Ascending aorta (tissue), 2 donors: ENCODE measurements at regions not wholly inside any gene's neighbourhood (a gene's known extent, or its start where the extent isn't known, plus 50 kb on each side); places are given as distances from the start of the nearest gene placed in this dataset.

Experiments used
- DNase-seq, 2 donors: peaks; one replicate each; pipeline ENCODE4 v3.0.0-alpha.2; 2019; ENCODE audit warnings: low spot score in 2 of 2
- H3K27ac ChIP-seq, 2 donors: fragments of 200-600 bp; sonication (generic); one replicate each; pipeline ENCODE4 v1.5.1; 2016 to 2017; ENCODE audit warnings: mild to moderate bottlenecking in 1 of 2
- H3K27me3 ChIP-seq: fragments of 200-600 bp; sonication (generic); one replicate; pipeline ENCODE4 v1.5.1; 2017
- H3K36me3 ChIP-seq, 2 donors: fragments of 200-600 bp; sonication (generic); one replicate each; pipeline ENCODE4 v1.5.1; 2016
- H3K4me1 ChIP-seq, 2 donors: fragments of 200-600 bp; sonication (generic); one replicate each; pipeline ENCODE4 v1.5.1; 2016 to 2017; ENCODE audit warnings: mild to moderate bottlenecking in 1 of 2
- H3K4me3 ChIP-seq, 2 donors: fragments of 200-600 bp; sonication (generic); one replicate each; pipeline ENCODE4 v1.5.1; 2016 to 2017; ENCODE audit warnings: mild to moderate bottlenecking in 1 of 2
- H3K9me3 ChIP-seq, 2 donors: fragments of 200-600 bp; sonication (generic); one replicate each; pipeline ENCODE4 v1.5.1; 2016
- CTCF ChIP-seq, 3 experiments: fragments of 200-600 bp in 2 of 3; fragments of 450-650 bp in 1 of 3; sonication (generic) in 2 of 3; IDR thresholded peaks; one replicate each; pipeline ENCODE4 v1.5.1; 2016 to 2019; ENCODE audit warnings: antibody characterized with exemption in 3 of 3, mild to moderate bottlenecking in 1 of 3, moderate library complexity in 1 of 3
- intact Hi-C: fragments of 100-400 bp; cut with DNase I; formaldehyde crosslinking; loops from one replicate; pipeline ENCODE4 v1.15.1; 2023

- intact Hi-C loops = no loop called here
- Histone ChIP-seq H3K9me3 (no peaks in the 10 kb centered on the region), H3K27ac (no peak overlapping the region), H3K4me3 (peak overlapping the region in 1 of 2 donors; percentile 22), H3K27me3 (no peaks in the 10 kb centered on the region), H3K36me3 (no peaks in the 10 kb centered on the region), H3K4me1 (no peaks in the 10 kb centered on the region)
- no peak for TF ChIP-seq CTCF (IDR thresholded peaks at IDR 0.05)
- peak in 1 of 2 donors; percentile 49 for DNase-seq
Observed at GRCh38 chr11:134762248-134763029, 350.4 kb upstream of the B3GAT1 start.

GRCh38 chr11:134761926-134762247 is 349.8 kb upstream of the B3GAT1 start:
- peak overlapping the region in 1 of 2 donors; percentile 22 for H3K4me3 ChIP-seq
- H3K36me3 ChIP-seq = no peaks in the 10 kb centered on the region
- no peaks in the 10 kb centered on the region for H3K9me3 ChIP-seq
- intact Hi-C loops = no loop called here
- no peaks in the 10 kb centered on the region for H3K4me1 ChIP-seq
- H3K27me3 ChIP-seq = no peaks in the 10 kb centered on the region
- H3K27ac ChIP-seq = no peak overlapping the region
- no peak for DNase-seq
- TF ChIP-seq CTCF (IDR thresholded peaks at IDR 0.05) = no peak

DNA sequence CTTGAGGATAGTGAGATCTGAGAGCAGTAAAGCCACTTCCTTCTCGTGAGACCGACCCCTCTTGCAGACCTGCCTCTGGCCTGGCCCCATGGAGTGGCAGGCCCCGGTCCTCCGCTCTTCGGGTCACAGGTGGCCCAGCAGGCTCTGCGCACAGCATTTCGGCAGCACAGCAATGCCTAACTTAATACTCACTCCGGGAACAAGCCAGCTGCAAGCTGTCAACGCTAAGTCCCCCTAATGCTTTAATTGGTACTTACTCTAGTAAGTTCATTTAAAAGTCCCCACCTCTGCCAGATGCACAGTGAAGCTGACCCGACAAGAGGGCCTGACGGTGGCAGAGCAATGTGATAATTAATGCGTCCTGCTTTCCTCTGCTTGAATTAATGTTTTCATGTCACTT is 349.3 kb upstream of the B3GAT1 start:
- H3K36me3 ChIP-seq = no peaks in the 10 kb centered on the region
- no peak overlapping the region for H3K27ac ChIP-seq
- peak in 1 of 2 donors; percentile 18 for DNase-seq
- H3K4me3 ChIP-seq = no peak overlapping the region
- no peak for TF ChIP-seq CTCF (IDR thresholded peaks at IDR 0.05)
- H3K27me3 ChIP-seq = no peaks in the 10 kb centered on the region
- no peaks in the 10 kb centered on the region for H3K4me1 ChIP-seq
- no peaks in the 10 kb centered on the region for H3K9me3 ChIP-seq
- intact Hi-C loops = no loop called here

GRCh38 chr11:134760957-134761356 is 348.9 kb upstream of the B3GAT1 start:
- Histone ChIP-seq H3K4me3 (no peak overlapping the region), H3K36me3 (no peaks in the 10 kb centered on the region), H3K27me3 (no peaks in the 10 kb centered on the region), H3K27ac (no peak overlapping the region), H3K4me1 (no peaks in the 10 kb centered on the region), H3K9me3 (no peaks in the 10 kb centered on the region)
- no peak for TF ChIP-seq CTCF (IDR thresholded peaks at IDR 0.05)
- intact Hi-C loops = no loop called here
- DNase-seq = peak in 1 of 2 donors; percentile 5

DNA sequence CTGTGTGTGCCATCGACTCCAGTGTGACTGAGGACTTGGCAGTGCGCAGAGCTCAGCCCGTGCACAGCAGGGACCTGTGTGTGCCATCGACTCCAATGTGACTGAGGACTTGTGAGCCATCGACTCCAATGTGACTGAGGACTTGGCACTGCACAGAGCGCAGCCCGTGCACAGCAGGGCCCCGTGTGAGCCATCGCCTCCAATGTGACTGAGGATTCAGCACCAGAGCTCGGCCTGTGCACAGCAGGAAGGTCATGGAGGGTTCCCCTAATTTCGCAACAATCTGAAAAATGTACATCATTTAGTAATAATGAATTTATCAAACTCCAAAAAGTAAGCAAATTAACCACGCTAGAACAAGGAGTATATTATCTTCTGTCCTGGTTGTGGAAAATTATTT is 348.3 kb upstream of the B3GAT1 start:
- Histone ChIP-seq H3K9me3 (no peaks in the 10 kb centered on the region), H3K27ac (no peak overlapping the region), H3K4me3 (no peak overlapping the region), H3K4me1 (no peaks in the 10 kb centered on the region), H3K36me3 (no peaks in the 10 kb centered on the region), H3K27me3 (no peaks in the 10 kb centered on the region)
- intact Hi-C loops = no loop called here
- TF ChIP-seq CTCF (IDR thresholded peaks at IDR 0.05) = no peak
- peak in 1 of 2 donors; percentile 31 for DNase-seq
